ENCODE measurements at regions not wholly inside any gene's neighbourhood (a gene's known extent, or its start where the extent isn't known, plus 50 kb on each side); places are given as distances from the start of the nearest gene placed in this dataset.

DNA sequence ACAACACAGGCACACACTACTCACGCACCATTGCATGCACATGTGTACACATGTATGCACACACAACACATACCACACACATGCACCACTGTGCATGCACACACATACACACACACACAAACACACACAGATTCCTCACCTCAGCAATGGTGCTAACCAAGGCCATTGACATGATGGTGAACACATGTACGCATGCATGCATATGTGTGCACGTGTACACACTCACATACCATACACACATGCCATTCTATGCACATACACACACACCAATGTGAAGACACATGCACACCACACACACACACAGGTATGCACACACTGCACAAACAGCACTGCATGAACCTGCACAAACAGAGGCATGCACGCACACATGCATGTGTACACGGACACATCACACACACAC, 976.0 kb downstream of the DCDC2C start:
- TF ChIP-seq CEBPB (IDR thresholded peaks at IDR 0.05; ENCODE audit: low read depth): no peak
- TF ChIP-seq CTCF (IDR thresholded peaks at IDR 0.05 in 2 of 3, conservative IDR thresholded peaks at IDR 0.05 in 1 of 3; ENCODE audit: borderline replicate concordance in 1 of 3, insufficient read depth in 1 of 3, low read depth in 2 of 3, low read length in 2 of 3): no peak
- TF ChIP-seq POLR2A (IDR thresholded peaks at IDR 0.05; ENCODE audit: borderline replicate concordance, extremely low read depth, insufficient read depth, insufficient read length): no peak
- TF ChIP-seq TCF7L2 (IDR thresholded peaks at IDR 0.05; ENCODE audit: borderline replicate concordance, extremely low read depth, insufficient read depth, insufficient read length): no peak
- no peak for TF ChIP-seq POLR2AphosphoS5 (IDR thresholded peaks at IDR 0.05; ENCODE audit: low read depth, low read length)
- no peak for TF ChIP-seq EZH2phosphoT487 (IDR thresholded peaks at IDR 0.05; ENCODE audit: borderline replicate concordance)
- TF ChIP-seq, protein P1, sequence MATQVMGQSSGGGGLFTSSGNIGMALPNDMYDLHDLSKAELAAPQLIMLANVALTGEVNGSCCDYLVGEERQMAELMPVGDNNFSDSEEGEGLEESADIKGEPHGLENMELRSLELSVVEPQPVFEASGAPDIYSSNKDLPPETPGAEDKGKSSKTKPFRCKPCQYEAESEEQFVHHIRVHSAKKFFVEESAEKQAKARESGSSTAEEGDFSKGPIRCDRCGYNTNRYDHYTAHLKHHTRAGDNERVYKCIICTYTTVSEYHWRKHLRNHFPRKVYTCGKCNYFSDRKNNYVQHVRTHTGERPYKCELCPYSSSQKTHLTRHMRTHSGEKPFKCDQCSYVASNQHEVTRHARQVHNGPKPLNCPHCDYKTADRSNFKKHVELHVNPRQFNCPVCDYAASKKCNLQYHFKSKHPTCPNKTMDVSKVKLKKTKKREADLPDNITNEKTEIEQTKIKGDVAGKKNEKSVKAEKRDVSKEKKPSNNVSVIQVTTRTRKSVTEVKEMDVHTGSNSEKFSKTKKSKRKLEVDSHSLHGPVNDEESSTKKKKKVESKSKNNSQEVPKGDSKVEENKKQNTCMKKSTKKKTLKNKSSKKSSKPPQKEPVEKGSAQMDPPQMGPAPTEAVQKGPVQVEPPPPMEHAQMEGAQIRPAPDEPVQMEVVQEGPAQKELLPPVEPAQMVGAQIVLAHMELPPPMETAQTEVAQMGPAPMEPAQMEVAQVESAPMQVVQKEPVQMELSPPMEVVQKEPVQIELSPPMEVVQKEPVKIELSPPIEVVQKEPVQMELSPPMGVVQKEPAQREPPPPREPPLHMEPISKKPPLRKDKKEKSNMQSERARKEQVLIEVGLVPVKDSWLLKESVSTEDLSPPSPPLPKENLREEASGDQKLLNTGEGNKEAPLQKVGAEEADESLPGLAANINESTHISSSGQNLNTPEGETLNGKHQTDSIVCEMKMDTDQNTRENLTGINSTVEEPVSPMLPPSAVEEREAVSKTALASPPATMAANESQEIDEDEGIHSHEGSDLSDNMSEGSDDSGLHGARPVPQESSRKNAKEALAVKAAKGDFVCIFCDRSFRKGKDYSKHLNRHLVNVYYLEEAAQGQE (IDR thresholded peaks at IDR 0.05; ENCODE audit: low read depth): no peak
- TF ChIP-seq ZFX (IDR thresholded peaks at IDR 0.05): no peak
- no peak for TF ChIP-seq RAD21 (IDR thresholded peaks at IDR 0.05; ENCODE audit: low read depth)
- no peak for TF ChIP-seq YY1 (IDR thresholded peaks at IDR 0.05; ENCODE audit: extremely low read depth, insufficient replicate concordance, low read depth, low read length)
